GM12878 (cell line): ENCODE measurements at regions not wholly inside any gene's neighbourhood (a gene's known extent, or its start where the extent isn't known, plus 50 kb on each side); places are given as distances from the start of the nearest gene placed in this dataset.

ENCODE experiments used
- CHD2 ChIP-seq: IDR thresholded peaks from 2 replicates; pipeline ENCODE4 v1.6.1; 2011; ENCODE audit warnings: low read depth, low read length, improper control_type of control experiment, borderline replicate concordance
- EED ChIP-seq: sonication (generic); IDR thresholded peaks from 2 replicates; pipeline ENCODE4 v1.6.1; 2016; ENCODE audit warnings: antibody characterized with exemption, low read depth
- EP300 ChIP-seq, 2 experiments: fragments of 150-350 bp in 1 of 2; IDR thresholded peaks; 2 replicates each; pipeline ENCODE4 v1.6.1; 2011 to 2012; ENCODE audit warnings: low read depth in 2 of 2, low read length in 2 of 2, borderline replicate concordance in 1 of 2, improper control_type of control experiment in 1 of 2, inconsistent platforms in 1 of 2; ENCODE audit not compliant: control insufficient read depth in 1 of 2
- NFIC ChIP-seq: IDR thresholded peaks from 2 replicates; pipeline ENCODE4 v1.6.1; 2012; ENCODE audit warnings: low read depth, mild to moderate bottlenecking, inconsistent platforms, low read length, moderate library complexity
- POLR2A ChIP-seq: IDR thresholded peaks from 2 replicates; pipeline ENCODE4 v1.6.1; 2011; ENCODE audit warnings: low read depth, mild to moderate bottlenecking, low read length
- TAF1 ChIP-seq: IDR thresholded peaks from 2 replicates; pipeline ENCODE4 v1.6.1; 2011; ENCODE audit warnings: mild to moderate bottlenecking, low read depth, low read length, borderline replicate concordance
- TCF12 ChIP-seq: IDR thresholded peaks from 2 replicates; pipeline ENCODE4 v1.6.1; 2011; ENCODE audit warnings: low read depth, mild to moderate bottlenecking, low read length
- ZBTB33 ChIP-seq: fragments of 450-650 bp; IDR thresholded peaks from 2 replicates; pipeline ENCODE4 v1.6.1; 2017; ENCODE audit warnings: mild to moderate bottlenecking
- TF ChIP-seq, protein P1 (sequence below), 3 experiments: IDR thresholded peaks in 2 of 3; conservative IDR thresholded peaks in 1 of 3; 2 replicates each; pipeline ENCODE4 v1.5.1; 2011; ENCODE audit warnings: low read depth in 3 of 3, low read length in 3 of 3, mild to moderate bottlenecking in 3 of 3, control low read depth in 2 of 3, moderate library complexity in 2 of 3, inconsistent platforms in 1 of 3, mixed read lengths in 1 of 3; ENCODE audit not compliant: control insufficient read depth in 2 of 3, insufficient read depth in 1 of 3; ENCODE audit errors: extremely low read depth in 1 of 3
- TF ChIP-seq, protein P2 (sequence below): fragments of 450-650 bp; IDR thresholded peaks from 2 replicates; pipeline ENCODE4 v1.6.1; 2017; ENCODE audit warnings: antibody characterized with exemption, mild to moderate bottlenecking, moderate library complexity

DNA sequence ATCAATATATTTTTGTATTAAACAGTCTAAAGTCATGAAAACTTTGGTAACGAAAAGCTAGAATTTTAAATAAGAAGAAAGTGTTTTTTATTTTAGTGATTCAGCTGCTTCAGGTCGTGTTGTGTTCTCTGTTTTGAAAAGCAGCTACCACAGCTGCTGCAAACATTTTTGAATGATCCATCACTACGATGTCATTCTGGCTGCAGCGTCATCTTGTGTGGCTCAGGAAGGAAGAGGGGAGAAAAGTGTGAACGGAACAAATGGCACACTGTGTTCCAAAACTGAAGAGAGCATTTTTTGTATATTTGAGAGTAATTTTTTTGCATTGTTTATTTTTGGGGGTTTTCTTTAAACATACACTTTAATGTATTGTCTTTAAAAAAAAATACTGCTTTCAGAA, 323.0 kb upstream of the ADGRL2 start:
- TF ChIP-seq NFIC (no peak), ZBTB33 (no peak), POLR2A (no peak), TAF1 (no peak), EED (no peak), CHD2 (no peak), EP300 (IDR thresholded peaks at IDR 0.05; ENCODE audit: borderline replicate concordance in 1 of 2, control insufficient read depth in 1 of 2, low read depth in 2 of 2, low read length in 2 of 2) (no peak), TCF12 (no peak)
- TF ChIP-seq, protein P1, sequence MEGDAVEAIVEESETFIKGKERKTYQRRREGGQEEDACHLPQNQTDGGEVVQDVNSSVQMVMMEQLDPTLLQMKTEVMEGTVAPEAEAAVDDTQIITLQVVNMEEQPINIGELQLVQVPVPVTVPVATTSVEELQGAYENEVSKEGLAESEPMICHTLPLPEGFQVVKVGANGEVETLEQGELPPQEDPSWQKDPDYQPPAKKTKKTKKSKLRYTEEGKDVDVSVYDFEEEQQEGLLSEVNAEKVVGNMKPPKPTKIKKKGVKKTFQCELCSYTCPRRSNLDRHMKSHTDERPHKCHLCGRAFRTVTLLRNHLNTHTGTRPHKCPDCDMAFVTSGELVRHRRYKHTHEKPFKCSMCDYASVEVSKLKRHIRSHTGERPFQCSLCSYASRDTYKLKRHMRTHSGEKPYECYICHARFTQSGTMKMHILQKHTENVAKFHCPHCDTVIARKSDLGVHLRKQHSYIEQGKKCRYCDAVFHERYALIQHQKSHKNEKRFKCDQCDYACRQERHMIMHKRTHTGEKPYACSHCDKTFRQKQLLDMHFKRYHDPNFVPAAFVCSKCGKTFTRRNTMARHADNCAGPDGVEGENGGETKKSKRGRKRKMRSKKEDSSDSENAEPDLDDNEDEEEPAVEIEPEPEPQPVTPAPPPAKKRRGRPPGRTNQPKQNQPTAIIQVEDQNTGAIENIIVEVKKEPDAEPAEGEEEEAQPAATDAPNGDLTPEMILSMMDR (IDR thresholded peaks at IDR 0.05 in 2 of 3, conservative IDR thresholded peaks at IDR 0.05 in 1 of 3; ENCODE audit: control insufficient read depth in 2 of 3, extremely low read depth in 1 of 3, insufficient read depth in 1 of 3, low read depth in 3 of 3, low read length in 3 of 3) = no peak
- TF ChIP-seq, protein P2, sequence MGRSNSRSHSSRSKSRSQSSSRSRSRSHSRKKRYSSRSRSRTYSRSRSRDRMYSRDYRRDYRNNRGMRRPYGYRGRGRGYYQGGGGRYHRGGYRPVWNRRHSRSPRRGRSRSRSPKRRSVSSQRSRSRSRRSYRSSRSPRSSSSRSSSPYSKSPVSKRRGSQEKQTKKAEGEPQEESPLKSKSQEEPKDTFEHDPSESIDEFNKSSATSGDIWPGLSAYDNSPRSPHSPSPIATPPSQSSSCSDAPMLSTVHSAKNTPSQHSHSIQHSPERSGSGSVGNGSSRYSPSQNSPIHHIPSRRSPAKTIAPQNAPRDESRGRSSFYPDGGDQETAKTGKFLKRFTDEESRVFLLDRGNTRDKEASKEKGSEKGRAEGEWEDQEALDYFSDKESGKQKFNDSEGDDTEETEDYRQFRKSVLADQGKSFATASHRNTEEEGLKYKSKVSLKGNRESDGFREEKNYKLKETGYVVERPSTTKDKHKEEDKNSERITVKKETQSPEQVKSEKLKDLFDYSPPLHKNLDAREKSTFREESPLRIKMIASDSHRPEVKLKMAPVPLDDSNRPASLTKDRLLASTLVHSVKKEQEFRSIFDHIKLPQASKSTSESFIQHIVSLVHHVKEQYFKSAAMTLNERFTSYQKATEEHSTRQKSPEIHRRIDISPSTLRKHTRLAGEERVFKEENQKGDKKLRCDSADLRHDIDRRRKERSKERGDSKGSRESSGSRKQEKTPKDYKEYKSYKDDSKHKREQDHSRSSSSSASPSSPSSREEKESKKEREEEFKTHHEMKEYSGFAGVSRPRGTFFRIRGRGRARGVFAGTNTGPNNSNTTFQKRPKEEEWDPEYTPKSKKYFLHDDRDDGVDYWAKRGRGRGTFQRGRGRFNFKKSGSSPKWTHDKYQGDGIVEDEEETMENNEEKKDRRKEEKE = no peak
